Hippocampal formation (tissue), 2 donors: ENCODE measurements at regions not wholly inside any gene's neighbourhood (a gene's known extent, or its start where the extent isn't known, plus 50 kb on each side); places are given as distances from the start of the nearest gene placed in this dataset.

Experiments
- DNase-seq, 2 donors: peaks; one replicate each; lab custom pipeline; 2025; lab: John Stamatoyannopoulos, UW

DNA sequence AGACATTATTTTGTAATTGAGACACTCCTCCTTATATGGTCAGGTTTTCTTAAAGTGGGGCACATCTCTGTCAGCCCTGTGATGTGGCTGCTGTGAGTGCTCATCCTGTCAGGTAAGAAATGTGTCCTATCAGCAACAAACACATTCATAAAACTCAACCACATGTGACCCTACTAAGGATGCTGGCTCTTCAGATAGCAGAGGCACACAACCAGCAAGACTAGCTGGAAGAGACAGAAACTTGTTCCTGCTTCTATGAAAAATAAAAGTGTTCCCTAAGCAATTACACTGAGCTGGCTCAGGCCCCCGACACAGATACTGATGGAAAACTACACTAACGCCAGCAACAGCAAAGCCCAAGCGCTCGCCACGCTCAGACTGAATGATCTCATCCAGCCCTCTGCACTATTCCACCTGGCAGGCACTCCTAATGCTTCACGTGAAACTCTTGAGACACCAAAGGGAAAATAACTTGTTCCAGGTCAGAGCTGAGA is 49.8 kb upstream of the CYP2D6 start:
- peak in 1 of 2 donors; percentile 2 for DNase-seq
